ENCODE measurements at regions not wholly inside any gene's neighbourhood (a gene's known extent, or its start where the extent isn't known, plus 50 kb on each side); places are given as distances from the start of the nearest gene placed in this dataset.

GRCh38 chr9:16121601-16122286 is 568.9 kb downstream of the CCDC171 start:
- TF ChIP-seq TEAD1 (CRISPR knock-in tag; IDR thresholded peaks at IDR 0.05) (no peak), SOX15 (CRISPR knock-in tag; IDR thresholded peaks at IDR 0.05) (no peak), FOXJ3 (CRISPR knock-in tag; IDR thresholded peaks at IDR 0.05; ENCODE audit: borderline replicate concordance) (no peak), ZBTB43 (CRISPR knock-in tag; IDR thresholded peaks at IDR 0.05) (no peak), FOXP1 (CRISPR knock-in tag; IDR thresholded peaks at IDR 0.05; ENCODE audit: borderline replicate concordance) (no peak), STAT6 (CRISPR knock-in tag; conservative IDR thresholded peaks at IDR 0.05; ENCODE audit: low read depth) (no peak), NFYB (CRISPR knock-in tag; conservative IDR thresholded peaks at IDR 0.05; ENCODE audit: low read depth) (no peak), ZNF423 (CRISPR knock-in tag; IDR thresholded peaks at IDR 0.05) (no peak), GRHL2 (CRISPR knock-in tag; IDR thresholded peaks at IDR 0.05; ENCODE audit: insufficient replicate concordance, severe bottlenecking) (no peak), ELF4 (CRISPR knock-in tag; IDR thresholded peaks at IDR 0.05; ENCODE audit: low read depth) (no peak), JAZF1 (CRISPR knock-in tag; IDR thresholded peaks at IDR 0.05) (no peak)
- CTCF ChIA-PET: interaction anchor here (0.6 to 1.6 kb wide), 3 partner anchors 9 to 33 kb away, joined by 3 to 4 read pairs (median 3); no protein-coding TSS in a partner anchor
- no peak overlapping the region for H3K27ac Mint-ChIP-seq
- POLR2A ChIA-PET: no interaction called here
- DNase-seq (ENCODE audit: low spot score) (no peak), ATAC-seq (no peak)
- H3K4me1 Mint-ChIP-seq: peaks cover 18% of the 10 kb centered on the region
- H3K27me3 Mint-ChIP-seq (ENCODE audit: low read depth): no peaks in the 10 kb centered on the region
- no peak overlapping the region for H3K4me3 Mint-ChIP-seq
- no peaks in the 10 kb centered on the region for H3K36me3 Mint-ChIP-seq
- H3K9me3 Mint-ChIP-seq: no peaks in the 10 kb centered on the region

GRCh38 chr9:16125629-16126028 is 572.8 kb downstream of the CCDC171 start:
- ChIA-PET CTCF (interaction anchor here (0.6 to 2.1 kb wide), 2 partner anchors 8 to 470 kb away, joined by 4 to 10 read pairs; no protein-coding TSS in a partner anchor), POLR2A (no interaction called here)
- H3K4me1 Mint-ChIP-seq: peaks cover 7% of the 10 kb centered on the region
- no peak overlapping the region for H3K27ac Mint-ChIP-seq
- H3K9me3 Mint-ChIP-seq: peaks cover 18% of the 10 kb centered on the region
- no peaks in the 10 kb centered on the region for H3K27me3 Mint-ChIP-seq (ENCODE audit: low read depth)
- ATAC-seq (no peak), DNase-seq (ENCODE audit: low spot score) (no peak)
- no peaks in the 10 kb centered on the region for H3K36me3 Mint-ChIP-seq
- no peak overlapping the region for H3K4me3 Mint-ChIP-seq
- TF ChIP-seq ATF3 (CRISPR knock-in tag; conservative IDR thresholded peaks at IDR 0.05) (no peak), ZSCAN18 (CRISPR knock-in tag; IDR thresholded peaks at IDR 0.05) (no peak), ATF1 (CRISPR knock-in tag; IDR thresholded peaks at IDR 0.05) (no peak), KAT7 (CRISPR knock-in tag; IDR thresholded peaks at IDR 0.05; ENCODE audit: borderline replicate concordance) (no peak), E2F1 (CRISPR knock-in tag; IDR thresholded peaks at IDR 0.05) (no peak), PREB (CRISPR knock-in tag; IDR thresholded peaks at IDR 0.05; ENCODE audit: borderline replicate concordance) (no peak), NR2C2 (CRISPR knock-in tag; IDR thresholded peaks at IDR 0.05) (no peak), ZNF121 (CRISPR knock-in tag; IDR thresholded peaks at IDR 0.05) (no peak), HMGA2 (CRISPR knock-in tag; IDR thresholded peaks at IDR 0.05) (no peak), NFATC4 (CRISPR knock-in tag; IDR thresholded peaks at IDR 0.05) (no peak), NR1H2 (CRISPR knock-in tag; IDR thresholded peaks at IDR 0.05) (no peak), AFF4 (CRISPR knock-in tag; IDR thresholded peaks at IDR 0.05; ENCODE audit: borderline replicate concordance) (no peak)
